Activated CD8-positive, alpha-beta T cell treated with anti-CD3 and anti-CD28 coated beads, Interleukin-2, amount 10 ng/mL, durations not matched to agents 7 days and 5 days (primary cell): ENCODE measurements at regions not wholly inside any gene's neighbourhood (a gene's known extent, or its start where the extent isn't known, plus 50 kb on each side); places are given as distances from the start of the nearest gene placed in this dataset.

ENCODE experiments used
- ATAC-seq: fragments of 150-1000 bp; cut with Tn5 transposase; one replicate; pipeline ENCODE4 v1.10.0; 2021; ENCODE audit warnings: moderate library complexity
- CTCF ChIA-PET: fragments of 350-600 bp; sonication (Branson Sonifier 250); formaldehyde crosslinking; loops from one replicate; lab custom pipeline; 2021; ENCODE audit warnings: antibody characterized with exemption; lab: Charles Lee
- POLR2A ChIA-PET: fragments of 350-600 bp; sonication (Branson Sonifier 250); formaldehyde crosslinking; loops from one replicate; lab custom pipeline; 2021; ENCODE audit warnings: antibody characterized with exemption; lab: Charles Lee
- DNase-seq: peaks from one replicate; pipeline ENCODE4 v3.0.0-alpha.2; 2020
- H3K27ac Mint-ChIP-seq: one replicate; pipeline ENCODE4 v1.8.0; 2021; ENCODE audit warnings: mild to moderate bottlenecking, mixed read lengths
- H3K27me3 Mint-ChIP-seq: one replicate; pipeline ENCODE4 v1.8.0; 2021; ENCODE audit warnings: low read depth, mixed read lengths
- H3K36me3 Mint-ChIP-seq: one replicate; pipeline ENCODE4 v1.8.0; 2021; ENCODE audit warnings: low read depth, mixed read lengths
- H3K4me1 Mint-ChIP-seq: one replicate; pipeline ENCODE4 v1.8.0; 2021; ENCODE audit warnings: low read depth, mixed read lengths
- H3K4me3 Mint-ChIP-seq: one replicate; pipeline ENCODE4 v1.8.0; 2021; ENCODE audit warnings: mild to moderate bottlenecking, mixed read lengths
- H3K9me3 Mint-ChIP-seq: one replicate; pipeline ENCODE4 v1.8.0; 2022; ENCODE audit warnings: mixed read lengths; ENCODE audit not compliant: insufficient read depth

- ATAC-seq (no peak), DNase-seq (no peak)
- Mint-ChIP-seq H3K9me3 (no peaks in the 10 kb centered on the region), H3K27ac (no peak overlapping the region), H3K4me3 (no peak overlapping the region), H3K4me1 (no peaks in the 10 kb centered on the region), H3K27me3 (peaks cover 9% of the 10 kb centered on the region), H3K36me3 (no peaks in the 10 kb centered on the region)
- ChIA-PET POLR2A (no interaction called here), CTCF (interaction anchor here (0.7 to 1.0 kb wide), 2 partner anchors 9 to 161 kb away, joined by 3 read pairs; no protein-coding TSS in a partner anchor)
These were observed 225.3 kb upstream of the PELI2 start for GRCh38 chr14:55892906-55893305.

GRCh38 chr14:55893705-55894104, 224.5 kb upstream of the PELI2 start:
- H3K4me3 Mint-ChIP-seq = no peak overlapping the region
- POLR2A ChIA-PET = no interaction called here
- ATAC-seq = no peak

GRCh38 chr14:55897031-55897430, 221.2 kb upstream of the PELI2 start:
- ChIA-PET POLR2A (no interaction called here), CTCF (no interaction called here)
- Mint-ChIP-seq H3K36me3 (no peaks in the 10 kb centered on the region), H3K9me3 (no peaks in the 10 kb centered on the region), H3K4me1 (no peaks in the 10 kb centered on the region), H3K4me3 (no peak overlapping the region), H3K27ac (no peak overlapping the region), H3K27me3 (peaks cover 2% of the 10 kb centered on the region)
- DNase-seq = no peak
- ATAC-seq = no peak

More at GRCh38 chr14:55893705-55894104, 224.5 kb upstream of the PELI2 start:
- Mint-ChIP-seq H3K36me3 (no peaks in the 10 kb centered on the region), H3K9me3 (no peaks in the 10 kb centered on the region), H3K4me1 (no peaks in the 10 kb centered on the region), H3K27me3 (peaks cover 6% of the 10 kb centered on the region), H3K27ac (no peak overlapping the region)
- no peak for DNase-seq
- CTCF ChIA-PET = no interaction called here

- DNase-seq = no peak
- no peaks in the 10 kb centered on the region for H3K4me1 Mint-ChIP-seq
- H3K27me3 Mint-ChIP-seq = no peaks in the 10 kb centered on the region
- ChIA-PET POLR2A (no interaction called here), CTCF (no interaction called here)
- H3K9me3 Mint-ChIP-seq = no peaks in the 10 kb centered on the region
- H3K27ac Mint-ChIP-seq = no peak overlapping the region
- H3K4me3 Mint-ChIP-seq = no peak overlapping the region
- no peak for ATAC-seq
- no peaks in the 10 kb centered on the region for H3K36me3 Mint-ChIP-seq
These were observed 219.3 kb upstream of the PELI2 start for GRCh38 chr14:55898938-55899337.

- Mint-ChIP-seq H3K4me1 (no peaks in the 10 kb centered on the region), H3K36me3 (no peaks in the 10 kb centered on the region), H3K27me3 (no peaks in the 10 kb centered on the region), H3K9me3 (no peaks in the 10 kb centered on the region), H3K27ac (no peak overlapping the region), H3K4me3 (no peak overlapping the region)
- ATAC-seq = no peak
- CTCF ChIA-PET = no interaction called here
- POLR2A ChIA-PET = no interaction called here
- no peak for DNase-seq
These were observed 218.7 kb upstream of the PELI2 start for GRCh38 chr14:55899531-55899930.

GRCh38 chr14:55900749-55901148, 217.5 kb upstream of the PELI2 start:
- Mint-ChIP-seq H3K9me3 (no peaks in the 10 kb centered on the region), H3K4me1 (no peaks in the 10 kb centered on the region), H3K27me3 (no peaks in the 10 kb centered on the region), H3K4me3 (no peak overlapping the region), H3K27ac (no peak overlapping the region), H3K36me3 (no peaks in the 10 kb centered on the region)
- DNase-seq = no peak
- ATAC-seq = no peak
- POLR2A ChIA-PET = no interaction called here
- CTCF ChIA-PET = no interaction called here

- H3K9me3 Mint-ChIP-seq = no peaks in the 10 kb centered on the region
- H3K36me3 Mint-ChIP-seq = no peaks in the 10 kb centered on the region
- no peaks in the 10 kb centered on the region for H3K27me3 Mint-ChIP-seq
- H3K27ac Mint-ChIP-seq = no peak overlapping the region
- no peak for DNase-seq
- POLR2A ChIA-PET = no interaction called here
- no peak for ATAC-seq
- H3K4me3 Mint-ChIP-seq = no peak overlapping the region
- CTCF ChIA-PET = no interaction called here
- no peaks in the 10 kb centered on the region for H3K4me1 Mint-ChIP-seq
These were observed 216.9 kb upstream of the PELI2 start for GRCh38 chr14:55901291-55901690.

- H3K27me3 Mint-ChIP-seq = peaks cover 2% of the 10 kb centered on the region
- no peaks in the 10 kb centered on the region for H3K4me1 Mint-ChIP-seq
- ATAC-seq (no peak), DNase-seq (no peak)
- POLR2A ChIA-PET = no interaction called here
- H3K36me3 Mint-ChIP-seq = no peaks in the 10 kb centered on the region
- H3K4me3 Mint-ChIP-seq = no peak overlapping the region
- H3K9me3 Mint-ChIP-seq = no peaks in the 10 kb centered on the region
- CTCF ChIA-PET = no interaction called here
- H3K27ac Mint-ChIP-seq = no peak overlapping the region
These were observed 216.0 kb upstream of the PELI2 start for GRCh38 chr14:55902241-55902640.

GRCh38 chr14:55904086-55904485, 214.1 kb upstream of the PELI2 start:
- DNase-seq (no peak), ATAC-seq (no peak)
- ChIA-PET CTCF (no interaction called here), POLR2A (no interaction called here)
- H3K36me3 Mint-ChIP-seq = no peaks in the 10 kb centered on the region
- H3K4me1 Mint-ChIP-seq = no peaks in the 10 kb centered on the region
- no peaks in the 10 kb centered on the region for H3K9me3 Mint-ChIP-seq
- no peak overlapping the region for H3K27ac Mint-ChIP-seq
- peaks cover 2% of the 10 kb centered on the region for H3K27me3 Mint-ChIP-seq
- H3K4me3 Mint-ChIP-seq = no peak overlapping the region

- Mint-ChIP-seq H3K27me3 (peaks cover 5% of the 10 kb centered on the region), H3K4me1 (no peaks in the 10 kb centered on the region), H3K36me3 (no peaks in the 10 kb centered on the region), H3K27ac (no peak overlapping the region), H3K4me3 (no peak overlapping the region), H3K9me3 (no peaks in the 10 kb centered on the region)
- CTCF ChIA-PET = no interaction called here
- ATAC-seq = no peak
- POLR2A ChIA-PET = no interaction called here
- DNase-seq = no peak
These were observed 210.1 kb upstream of the PELI2 start for GRCh38 chr14:55908106-55908505.

GRCh38 chr14:55909879-55910278, 208.3 kb upstream of the PELI2 start:
- Mint-ChIP-seq H3K4me1 (no peaks in the 10 kb centered on the region), H3K4me3 (no peak overlapping the region), H3K36me3 (no peaks in the 10 kb centered on the region), H3K9me3 (no peaks in the 10 kb centered on the region), H3K27me3 (peaks cover 8% of the 10 kb centered on the region), H3K27ac (no peak overlapping the region)
- CTCF ChIA-PET = interaction anchor here (1.3 kb wide), 1 partner anchor 13 kb away, joined by 3 read pairs; no protein-coding TSS in a partner anchor
- ATAC-seq = no peak
- DNase-seq = no peak
- POLR2A ChIA-PET = no interaction called here

GRCh38 chr14:55910601-55911243, 207.5 kb upstream of the PELI2 start:
- no peak for ATAC-seq
- Mint-ChIP-seq H3K4me3 (no peak overlapping the region), H3K36me3 (no peaks in the 10 kb centered on the region), H3K27me3 (peaks cover 11% of the 10 kb centered on the region), H3K4me1 (no peaks in the 10 kb centered on the region), H3K27ac (no peak overlapping the region), H3K9me3 (no peaks in the 10 kb centered on the region)
- ChIA-PET POLR2A (no interaction called here), CTCF (interaction anchor here (1.3 kb wide), 1 partner anchor 12 kb away, joined by 3 read pairs; no protein-coding TSS in a partner anchor)
- DNase-seq = no peak

- ATAC-seq (no peak), DNase-seq (no peak)
- Mint-ChIP-seq H3K9me3 (no peaks in the 10 kb centered on the region), H3K4me3 (no peak overlapping the region), H3K4me1 (no peaks in the 10 kb centered on the region), H3K27me3 (peaks cover 13% of the 10 kb centered on the region), H3K36me3 (no peaks in the 10 kb centered on the region), H3K27ac (no peak overlapping the region)
- ChIA-PET CTCF (no interaction called here), POLR2A (no interaction called here)
These were observed 206.4 kb upstream of the PELI2 start for GRCh38 chr14:55911776-55912175.
